Smooth muscle cell (in vitro differentiated cells): ENCODE measurements at regions not wholly inside any gene's neighbourhood (a gene's known extent, or its start where the extent isn't known, plus 50 kb on each side); places are given as distances from the start of the nearest gene placed in this dataset.

ENCODE experiments used
- DNase-seq: peaks from one replicate; lab custom pipeline; 2025; ENCODE audit not compliant: unreplicated experiment; lab: John Stamatoyannopoulos, UW
- H2AFZ ChIP-seq: fragments of 200-600 bp; sonication (generic); 2 replicates; pipeline ENCODE4 v1.6.0; 2016; ENCODE audit warnings: antibody characterized with exemption, low read depth, mild to moderate bottlenecking
- H3F3A ChIP-seq: fragments of 200-600 bp; sonication (generic); 2 replicates; pipeline ENCODE4 v1.6.0; 2017; ENCODE audit warnings: antibody characterized with exemption, low read depth
- H3K27ac ChIP-seq: fragments of 200-600 bp; sonication (generic); 2 replicates; pipeline ENCODE4 v1.5.1; 2016; ENCODE audit warnings: low read depth, mild to moderate bottlenecking
- H3K27me3 ChIP-seq: fragments of 200-600 bp; sonication (generic); 2 replicates; pipeline ENCODE4 v1.6.1; 2016; ENCODE audit warnings: low read depth, mild to moderate bottlenecking
- H3K36me3 ChIP-seq: fragments of 200-600 bp; sonication (generic); 2 replicates; pipeline ENCODE4 v1.5.1; 2016; ENCODE audit warnings: low read depth
- H3K4me1 ChIP-seq: fragments of 200-600 bp; sonication (generic); 2 replicates; pipeline ENCODE4 v1.5.1; 2016; ENCODE audit warnings: low read depth
- H3K4me2 ChIP-seq: fragments of 200-600 bp; sonication (generic); 2 replicates; pipeline ENCODE4 v1.6.0; 2016; ENCODE audit warnings: mild to moderate bottlenecking
- H3K4me3 ChIP-seq: fragments of 200-600 bp; sonication (generic); 2 replicates; pipeline ENCODE4 v1.5.1; 2016; ENCODE audit warnings: mild to moderate bottlenecking
- H3K79me2 ChIP-seq: fragments of 200-600 bp; sonication (generic); 2 replicates; pipeline ENCODE4 v1.6.0; 2016; ENCODE audit warnings: low read depth, mild to moderate bottlenecking
- H3K9ac ChIP-seq: fragments of 200-600 bp; sonication (generic); 2 replicates; pipeline ENCODE4 v1.6.0; 2016; ENCODE audit warnings: low read depth
- H3K9me3 ChIP-seq: fragments of 200-600 bp; sonication (generic); replicated peaks from 2 replicates; pipeline ENCODE4 v1.5.1; 2016; ENCODE audit warnings: low read depth
- H4K20me1 ChIP-seq: fragments of 200-600 bp; sonication (generic); 2 replicates; pipeline ENCODE4 v1.6.0; 2016; ENCODE audit warnings: low read depth
- CTCF ChIP-seq: fragments of 200-600 bp; sonication (generic); IDR thresholded peaks from 2 replicates; pipeline ENCODE4 v1.5.1; 2017; ENCODE audit warnings: borderline replicate concordance, mild to moderate bottlenecking, antibody characterized with exemption; ENCODE audit not compliant: insufficient read depth, poor library complexity, severe bottlenecking
- WGBS: methylation state at CpG from one replicate; pipeline ENCODE4 v1.1.7; 2016; ENCODE audit warnings: low lambda C conversion rate; 5-methylcytosine and 5-hydroxymethylcytosine counted together

DNA sequence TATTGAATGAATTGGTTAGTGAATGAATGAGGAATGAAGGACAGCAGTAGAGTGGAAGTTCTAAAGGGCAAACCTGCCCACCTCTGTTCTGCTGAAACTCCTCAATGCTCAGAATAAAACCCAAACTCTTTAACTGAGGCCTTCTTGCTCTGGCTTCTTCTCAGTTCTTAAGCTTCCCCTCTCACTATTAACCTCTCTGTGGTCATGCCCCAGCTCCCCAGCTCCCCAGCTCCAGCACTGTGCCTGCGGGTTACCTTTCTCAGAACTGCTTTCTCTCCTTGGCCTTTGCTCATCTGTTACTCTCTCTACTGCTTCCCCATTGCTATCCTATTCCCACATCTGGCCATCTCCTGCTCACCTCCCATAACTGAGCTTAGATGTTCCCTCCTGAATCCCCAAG is 137.4 kb downstream of the NXPE2 start:
- H2AFZ ChIP-seq: no peak overlapping the region
- H3K9ac ChIP-seq: no peak overlapping the region
- H3K4me2 ChIP-seq: no peak overlapping the region
- TF ChIP-seq CTCF: no peak
- no peaks in the 10 kb centered on the region for H4K20me1 ChIP-seq
- no peaks in the 10 kb centered on the region for H3F3A ChIP-seq
- H3K27me3 ChIP-seq: peaks cover 73% of the 10 kb centered on the region
- no peaks in the 10 kb centered on the region for H3K4me1 ChIP-seq
- no peak for DNase-seq
- H3K9me3 ChIP-seq: no peaks in the 10 kb centered on the region
- H3K4me3 ChIP-seq: no peak overlapping the region
- H3K27ac ChIP-seq: no peak overlapping the region
- H3K36me3 ChIP-seq: no peaks in the 10 kb centered on the region
- WGBS: 100% methylated on average over 1 of the region's 1 CpG
- no peaks in the 10 kb centered on the region for H3K79me2 ChIP-seq

GRCh38 chr11:114816791-114817190 is 138.5 kb downstream of the NXPE2 start:
- Histone ChIP-seq H4K20me1 (no peaks in the 10 kb centered on the region), H3K4me2 (no peak overlapping the region), H3K27me3 (peaks cover 73% of the 10 kb centered on the region), H3K4me1 (peaks cover 3% of the 10 kb centered on the region), H3K4me3 (no peak overlapping the region), H3K27ac (no peak overlapping the region), H3K79me2 (no peaks in the 10 kb centered on the region), H3K9me3 (no peaks in the 10 kb centered on the region), H3K36me3 (no peaks in the 10 kb centered on the region), H2AFZ (no peak overlapping the region), H3K9ac (no peak overlapping the region), H3F3A (no peaks in the 10 kb centered on the region)
- TF ChIP-seq CTCF: no peak
- DNase-seq: no peak
- 85% methylated on average over 2 of the region's 2 CpGs for WGBS

DNA sequence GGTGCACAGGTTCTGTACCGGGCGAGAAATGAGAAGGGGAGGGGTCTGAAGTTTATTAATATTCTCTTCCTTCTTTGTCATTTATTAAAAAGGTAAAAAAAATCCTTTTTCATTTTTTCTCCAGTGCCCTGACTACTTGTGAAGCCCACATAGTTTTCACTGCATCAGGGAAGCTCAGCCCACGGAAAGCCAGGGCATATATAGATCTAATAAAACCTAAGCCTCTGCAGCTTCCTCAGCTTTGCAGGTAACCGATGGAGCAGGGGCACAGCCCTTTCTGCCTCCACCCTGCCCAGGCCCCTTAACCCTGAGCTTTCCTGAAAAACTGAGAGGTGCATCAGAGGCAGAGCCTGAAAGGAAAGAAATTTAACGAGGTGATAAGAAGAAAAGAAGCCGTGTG is 140.1 kb downstream of the NXPE2 start:
- H3K79me2 ChIP-seq: no peaks in the 10 kb centered on the region
- no peaks in the 10 kb centered on the region for H3K36me3 ChIP-seq
- H4K20me1 ChIP-seq: no peaks in the 10 kb centered on the region
- no peak overlapping the region for H3K4me2 ChIP-seq
- no peak overlapping the region for H3K9ac ChIP-seq
- no peak overlapping the region for H3K4me3 ChIP-seq
- DNase-seq: no peak
- TF ChIP-seq CTCF: no peak
- no peaks in the 10 kb centered on the region for H3K9me3 ChIP-seq
- H3K27me3 ChIP-seq: peaks cover 62% of the 10 kb centered on the region
- no peaks in the 10 kb centered on the region for H3F3A ChIP-seq
- H3K27ac ChIP-seq: no peak overlapping the region
- H2AFZ ChIP-seq: no peak overlapping the region
- WGBS: 61% methylated on average over 6 of the region's 6 CpGs
- peaks cover 3% of the 10 kb centered on the region for H3K4me1 ChIP-seq

GRCh38 chr11:114819028-114819427 is 140.7 kb downstream of the NXPE2 start:
- Histone ChIP-seq H3K9me3 (no peaks in the 10 kb centered on the region), H3K27ac (no peak overlapping the region), H3K4me1 (peaks cover 3% of the 10 kb centered on the region), H2AFZ (no peak overlapping the region), H3K27me3 (peaks cover 55% of the 10 kb centered on the region), H3K4me2 (no peak overlapping the region), H3K4me3 (no peak overlapping the region), H3K36me3 (no peaks in the 10 kb centered on the region), H3K79me2 (no peaks in the 10 kb centered on the region), H3F3A (no peaks in the 10 kb centered on the region), H3K9ac (no peak overlapping the region), H4K20me1 (no peaks in the 10 kb centered on the region)
- DNase-seq: no peak
- 80% methylated on average over 4 of the region's 4 CpGs for WGBS
- no peak for TF ChIP-seq CTCF
